Tibial nerve (tissue), 4 donors: ENCODE measurements at regions not wholly inside any gene's neighbourhood (a gene's known extent, or its start where the extent isn't known, plus 50 kb on each side); places are given as distances from the start of the nearest gene placed in this dataset.

Source experiments
- CTCF ChIP-seq, 5 experiments: fragments of 200-600 bp in 3 of 5; fragments of 450-650 bp in 2 of 5; sonication (generic) in 3 of 5; IDR thresholded peaks; one replicate each; pipeline ENCODE4 v1.5.1; 2016 to 2019; ENCODE audit warnings: antibody characterized with exemption in 5 of 5, mild to moderate bottlenecking in 3 of 5, moderate library complexity in 2 of 5
- EP300 ChIP-seq, 2 donors: sonication (generic); formaldehyde crosslinking; IDR thresholded peaks; one replicate each; pipeline ENCODE4 v1.6.1; 2017; ENCODE audit warnings: antibody characterized with exemption in 2 of 2, mild to moderate bottlenecking in 1 of 2

GRCh38 chr4:111720866-111721265, 424.4 kb upstream of the FAM241A start:
- TF ChIP-seq EP300 (IDR thresholded peaks at IDR 0.05) (no peak), CTCF (IDR thresholded peaks at IDR 0.05) (no peak)
